HG03520 (cell line): ENCODE measurements at regions not wholly inside any gene's neighbourhood (a gene's known extent, or its start where the extent isn't known, plus 50 kb on each side); places are given as distances from the start of the nearest gene placed in this dataset.

Experiments
- ATAC-seq: cut with Tn5 transposase; IDR thresholded peaks from one replicate; pipeline ENCODE4 v1.9.1; 2021; ENCODE audit warnings: mild to moderate bottlenecking, moderate library complexity; ENCODE audit not compliant: unreplicated experiment

DNA sequence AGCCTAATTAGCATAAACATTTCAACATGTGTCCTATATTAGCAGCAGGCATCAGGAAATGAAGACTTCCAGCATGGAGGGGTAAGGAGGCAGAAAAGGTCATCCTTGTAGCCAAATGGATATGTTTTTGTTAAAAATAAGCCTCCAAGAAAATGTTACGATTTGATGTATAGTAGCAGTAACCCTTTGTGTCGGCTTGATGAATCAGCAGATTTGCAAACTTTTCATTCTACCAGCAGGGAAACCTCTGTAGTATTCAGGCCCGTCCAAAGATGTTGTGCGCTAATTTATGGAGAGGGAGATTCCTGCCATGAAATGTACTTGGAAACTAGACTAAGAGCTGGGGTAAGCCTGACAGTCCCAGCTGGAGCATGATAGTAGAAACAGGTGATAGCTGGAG is 780.8 kb upstream of the KLHL29 start:
- ATAC-seq: no peak

DNA sequence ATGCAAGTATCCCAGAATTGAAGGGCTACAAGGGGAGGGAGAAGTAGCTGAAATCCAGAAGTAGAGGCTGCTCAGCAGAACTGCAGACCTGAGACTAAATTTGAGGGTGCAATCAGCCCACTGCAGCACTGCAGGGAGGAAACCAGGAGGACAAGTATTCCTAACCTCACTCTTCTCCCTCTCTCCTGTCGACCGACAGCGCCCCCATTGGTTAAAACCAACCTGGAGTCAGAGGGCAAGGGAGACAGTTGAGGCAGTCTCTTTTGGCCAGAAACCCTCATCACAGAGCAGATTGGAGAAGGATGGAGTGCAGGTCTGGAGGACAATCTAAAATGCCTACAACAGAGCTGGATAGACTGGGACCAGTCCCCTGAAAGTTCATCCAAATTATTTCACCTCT is 768.9 kb upstream of the KLHL29 start:
- no peak for ATAC-seq

DNA sequence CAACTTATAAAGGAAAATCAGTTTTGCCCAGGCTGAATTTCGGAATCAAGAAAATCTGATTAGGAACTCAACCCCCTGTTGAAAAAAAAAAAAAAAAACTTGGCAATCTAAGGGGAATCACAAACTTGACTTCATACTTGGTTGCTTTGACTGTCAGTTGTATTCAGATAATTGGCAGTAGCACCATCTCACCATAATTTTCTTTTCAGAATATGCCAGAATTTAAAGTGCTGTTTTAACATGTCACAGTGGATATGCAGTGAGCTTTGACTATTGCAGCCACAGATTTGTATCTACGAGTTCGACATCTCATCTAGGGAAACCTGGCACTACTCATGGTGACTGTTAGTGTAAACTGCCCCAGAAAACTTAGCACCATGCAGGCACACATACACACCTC is 761.4 kb upstream of the KLHL29 start:
- no peak for ATAC-seq

DNA sequence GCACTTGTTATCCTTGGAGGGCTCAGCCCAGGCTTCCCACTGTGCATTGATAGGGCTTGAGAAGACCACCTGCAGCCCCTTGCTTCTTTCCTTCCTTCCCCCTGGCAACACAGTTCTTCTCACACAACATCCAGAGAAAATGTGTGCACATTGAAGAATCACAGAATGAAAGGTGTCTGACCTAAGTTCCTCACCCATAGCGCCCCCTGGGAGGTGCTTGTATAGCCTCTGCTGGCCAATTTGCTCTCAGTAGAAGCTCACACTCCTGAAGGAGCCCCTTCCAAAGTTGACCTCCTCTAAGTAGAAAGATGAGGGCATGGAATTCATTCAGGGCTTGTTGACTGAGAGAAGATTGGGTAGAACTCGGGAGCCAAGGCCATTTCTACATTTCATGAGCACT is 758.4 kb upstream of the KLHL29 start:
- no peak for ATAC-seq

DNA sequence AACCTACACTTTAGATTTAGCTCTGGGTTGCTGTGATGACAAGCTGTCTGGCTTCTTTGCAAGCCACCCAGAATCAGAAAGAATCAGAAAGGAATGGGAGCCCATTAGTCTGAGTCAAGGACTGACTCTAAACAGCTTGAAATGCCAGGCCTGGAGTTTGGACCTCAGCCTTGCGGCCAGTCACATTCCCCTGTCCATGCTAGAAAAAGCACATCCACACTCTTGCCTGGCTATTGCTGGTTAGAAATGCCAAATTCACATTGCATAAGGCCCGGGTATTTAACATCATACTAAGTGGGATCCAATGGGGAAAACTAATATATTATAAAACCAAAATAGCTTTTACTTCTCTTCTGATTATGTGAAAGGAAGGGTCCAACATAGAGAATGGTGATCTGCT is 756.8 kb upstream of the KLHL29 start:
- ATAC-seq: no peak

DNA sequence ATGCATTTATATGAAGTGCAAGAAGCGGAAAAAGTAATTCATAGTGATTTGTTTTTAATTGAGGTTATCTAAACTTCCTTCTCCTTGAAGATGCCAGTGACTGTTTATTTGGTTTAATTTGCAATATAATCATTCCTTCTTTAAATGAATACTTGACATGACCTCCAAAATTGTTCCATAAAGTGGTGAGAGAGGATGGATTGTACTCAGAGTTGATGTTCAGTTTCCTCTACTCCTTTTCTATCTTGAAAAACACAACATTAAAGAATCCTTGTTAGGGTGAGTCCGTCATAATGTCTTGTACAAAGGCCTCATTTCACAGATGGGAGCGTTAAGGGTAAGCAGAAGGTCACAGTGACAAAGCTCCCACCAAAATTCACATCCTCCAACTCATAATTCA is 756.1 kb upstream of the KLHL29 start:
- ATAC-seq: no peak

DNA sequence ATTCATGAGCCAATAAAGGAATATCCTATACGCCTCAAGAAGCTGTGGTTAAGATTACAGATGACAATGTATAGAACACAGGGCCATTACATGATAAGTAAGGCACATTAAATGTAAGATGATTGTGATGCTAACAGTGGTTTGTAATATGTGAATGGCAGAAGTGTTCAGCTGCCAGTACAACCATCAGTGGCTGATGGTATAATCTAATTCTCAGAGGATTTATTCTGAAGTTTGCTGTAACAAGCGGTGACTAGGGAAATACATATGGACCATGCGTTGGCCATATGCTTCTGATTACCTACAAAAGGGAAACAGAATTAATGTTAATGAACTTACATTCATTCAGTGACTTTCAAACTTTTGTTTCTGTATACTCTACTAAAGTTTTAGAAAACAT is 750.8 kb upstream of the KLHL29 start:
- no peak for ATAC-seq

DNA sequence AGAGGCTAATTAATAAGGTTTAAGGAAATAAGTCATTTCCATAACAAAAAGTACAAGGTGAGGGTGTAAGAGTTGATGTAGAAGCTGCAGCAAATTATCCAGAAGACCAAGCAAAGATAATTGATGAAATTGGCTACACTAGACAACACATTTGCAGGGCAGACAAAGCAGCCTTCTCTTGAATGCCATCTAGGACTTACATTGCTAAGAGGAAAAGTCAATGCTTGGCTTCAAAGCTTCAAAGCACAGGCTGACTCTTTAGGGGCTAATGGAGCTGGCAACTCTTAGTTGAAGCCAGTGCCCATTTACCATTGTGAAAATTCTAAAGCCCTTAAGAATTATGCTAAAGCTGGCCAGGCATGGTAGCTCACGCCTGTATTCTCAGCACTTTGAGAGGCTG is 728.6 kb upstream of the KLHL29 start:
- no peak for ATAC-seq

DNA sequence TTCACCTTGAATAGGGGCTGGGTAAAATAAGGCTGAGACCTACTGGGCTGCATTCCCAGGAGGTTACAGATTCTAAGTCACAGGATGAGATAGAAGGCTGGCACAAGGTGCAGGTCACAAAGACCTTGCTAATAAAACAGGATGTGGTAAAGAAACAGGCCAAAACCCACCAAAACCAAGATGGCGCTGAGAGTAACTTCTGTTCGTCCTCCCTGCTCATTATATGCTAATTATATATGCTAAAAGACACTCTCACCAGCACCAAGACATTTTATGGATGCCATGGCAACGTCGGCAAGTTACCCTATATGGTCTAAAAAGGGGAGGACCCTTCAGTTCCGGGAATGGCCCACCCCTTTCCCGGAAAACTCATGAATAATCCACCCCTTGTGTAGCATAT is 711.5 kb upstream of the KLHL29 start:
- no peak for ATAC-seq

DNA sequence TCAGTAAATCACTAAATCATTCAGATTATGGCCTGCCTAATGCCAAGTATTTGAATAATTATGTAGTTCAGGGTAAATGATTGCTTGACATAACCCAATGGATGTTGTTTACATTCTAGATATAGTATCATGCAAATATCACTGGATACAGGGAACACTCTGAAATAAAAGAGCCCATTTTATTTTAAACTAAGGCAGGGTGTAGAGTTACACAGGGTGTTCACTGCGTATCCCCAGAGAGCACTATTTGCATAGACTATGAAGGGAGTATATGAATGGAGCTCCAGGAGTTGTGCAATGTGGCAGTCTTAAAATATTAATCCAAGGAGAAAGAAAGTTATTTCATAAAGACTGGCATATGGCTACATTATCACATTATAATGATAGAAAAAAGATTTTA is 701.1 kb upstream of the KLHL29 start:
- no peak for ATAC-seq

DNA sequence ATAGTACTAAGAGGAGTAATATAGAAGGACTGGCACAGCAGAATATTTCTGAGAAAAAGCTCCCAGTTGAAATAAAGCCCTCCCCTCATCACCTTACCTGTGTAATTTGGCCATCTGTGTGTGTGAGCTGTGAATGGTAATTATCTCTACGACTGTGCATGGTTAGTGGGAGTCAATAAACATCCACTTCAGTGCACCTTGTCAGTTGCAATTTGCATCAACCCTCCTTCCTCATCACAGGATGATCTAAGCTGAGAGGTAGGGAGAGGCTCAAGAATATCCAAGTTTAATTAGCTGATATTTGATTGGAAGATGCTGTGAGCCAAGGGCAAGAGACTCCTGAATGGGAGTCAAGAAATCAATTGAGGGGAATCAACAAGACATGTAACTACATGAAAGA is 694.9 kb upstream of the KLHL29 start:
- ATAC-seq: no peak

DNA sequence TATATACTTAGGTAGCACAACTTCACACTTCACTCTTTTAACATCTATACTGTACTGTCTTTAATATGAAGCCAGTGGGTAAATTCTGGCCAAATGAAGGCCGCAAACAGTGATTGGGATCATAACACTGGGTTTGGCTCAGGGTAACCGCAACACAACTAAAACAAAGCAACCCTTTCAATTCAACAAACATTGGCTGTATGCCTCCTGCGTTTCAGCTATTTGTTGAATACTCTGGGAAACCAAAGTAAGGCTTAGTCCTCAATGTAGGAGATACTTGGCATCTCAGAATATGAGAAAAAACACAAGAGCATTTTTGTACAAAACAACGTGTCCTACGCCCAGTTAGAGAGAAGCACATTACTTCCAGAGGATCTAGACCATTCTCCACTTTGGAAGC is 693.3 kb upstream of the KLHL29 start:
- no peak for ATAC-seq

DNA sequence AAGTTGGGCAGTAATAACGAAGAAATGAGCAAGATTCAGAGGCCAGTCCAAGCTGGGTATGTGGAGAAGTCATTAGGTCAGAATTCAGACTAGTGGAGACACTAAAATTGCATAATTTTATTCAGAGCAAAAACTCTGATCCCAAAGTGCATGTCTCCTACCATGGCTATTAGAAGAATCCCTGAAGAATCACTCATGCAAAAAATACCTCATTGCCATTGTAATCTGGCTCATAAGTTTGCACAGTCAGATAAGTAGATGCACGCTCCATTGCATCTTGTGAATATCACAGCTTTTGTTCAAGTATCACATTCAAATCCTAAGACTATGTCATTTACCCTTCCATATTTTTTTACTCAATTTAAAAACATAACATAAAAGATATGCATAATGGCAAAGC is 692.2 kb upstream of the KLHL29 start:
- no peak for ATAC-seq

DNA sequence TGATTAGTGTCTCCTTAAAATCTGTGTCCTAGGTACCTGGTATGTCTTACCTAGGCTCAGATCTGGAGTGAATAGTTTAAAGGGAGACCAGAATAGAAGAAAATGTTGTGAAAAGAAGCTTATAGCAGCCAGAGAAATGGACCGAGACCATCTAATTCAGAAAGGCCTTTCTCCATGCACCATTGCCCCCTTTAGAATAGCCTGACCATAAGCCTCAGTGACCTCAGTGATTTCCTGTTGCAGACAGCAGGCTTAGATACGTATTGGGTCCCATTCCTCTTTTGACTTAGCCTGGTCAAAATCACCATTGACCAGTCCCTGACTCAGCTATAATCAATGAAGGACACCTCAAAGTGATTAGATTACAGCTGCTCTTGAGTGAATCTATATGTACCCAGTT is 690.7 kb upstream of the KLHL29 start:
- ATAC-seq: no peak

DNA sequence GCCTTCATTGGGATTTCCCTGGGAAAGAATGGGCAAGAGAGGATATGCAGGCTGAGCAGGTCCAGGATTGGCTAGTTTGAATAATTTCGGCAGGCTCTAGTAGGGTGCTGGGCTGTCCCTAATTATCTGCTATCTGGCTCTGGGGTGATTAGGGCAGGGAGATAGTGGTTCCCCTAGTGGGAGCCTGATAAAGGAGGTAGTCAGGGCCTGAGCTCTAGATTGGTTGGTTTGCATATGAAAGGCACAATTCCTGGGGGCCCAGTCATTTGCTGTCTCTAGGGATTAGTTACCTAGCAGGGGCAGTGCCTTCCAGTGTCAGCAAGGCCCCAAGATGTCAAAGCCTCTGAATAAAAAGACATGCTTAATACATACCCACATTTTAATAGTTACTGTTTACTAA is 690.1 kb upstream of the KLHL29 start:
- no peak for ATAC-seq

DNA sequence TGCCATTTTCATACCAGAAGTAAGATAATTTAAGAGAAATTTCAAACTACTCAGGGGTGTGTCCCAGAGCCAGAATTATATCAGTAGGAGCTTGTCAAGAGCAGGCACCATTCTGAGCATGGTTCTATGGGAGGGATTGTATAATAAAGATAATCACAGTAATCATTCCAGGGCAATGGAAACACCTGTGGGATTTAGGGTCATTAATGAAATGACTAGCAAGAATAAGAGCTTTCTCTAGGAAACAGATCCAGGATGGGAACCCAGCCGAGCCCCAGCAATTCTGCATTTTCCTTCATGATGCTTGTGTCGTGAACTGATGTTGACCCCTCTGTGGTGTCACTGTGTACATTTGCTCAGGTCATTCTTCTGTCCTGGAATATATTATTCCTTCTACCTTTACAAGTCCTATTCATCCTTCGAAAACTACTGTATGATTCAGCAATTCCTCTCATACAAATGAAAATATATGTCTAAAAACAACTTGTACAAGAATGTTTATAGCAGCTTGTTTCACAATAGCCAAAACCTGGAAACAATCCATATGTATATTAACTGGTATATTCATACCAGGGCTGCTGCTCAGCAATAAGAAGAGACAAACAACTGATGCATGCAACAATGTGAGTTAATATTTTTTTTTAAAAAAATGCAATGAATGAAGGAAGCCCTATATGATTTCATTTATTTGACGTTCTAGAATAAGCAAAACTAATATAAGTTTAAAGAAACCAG is 687.8 kb upstream of the KLHL29 start:
- ATAC-seq: no peak

DNA sequence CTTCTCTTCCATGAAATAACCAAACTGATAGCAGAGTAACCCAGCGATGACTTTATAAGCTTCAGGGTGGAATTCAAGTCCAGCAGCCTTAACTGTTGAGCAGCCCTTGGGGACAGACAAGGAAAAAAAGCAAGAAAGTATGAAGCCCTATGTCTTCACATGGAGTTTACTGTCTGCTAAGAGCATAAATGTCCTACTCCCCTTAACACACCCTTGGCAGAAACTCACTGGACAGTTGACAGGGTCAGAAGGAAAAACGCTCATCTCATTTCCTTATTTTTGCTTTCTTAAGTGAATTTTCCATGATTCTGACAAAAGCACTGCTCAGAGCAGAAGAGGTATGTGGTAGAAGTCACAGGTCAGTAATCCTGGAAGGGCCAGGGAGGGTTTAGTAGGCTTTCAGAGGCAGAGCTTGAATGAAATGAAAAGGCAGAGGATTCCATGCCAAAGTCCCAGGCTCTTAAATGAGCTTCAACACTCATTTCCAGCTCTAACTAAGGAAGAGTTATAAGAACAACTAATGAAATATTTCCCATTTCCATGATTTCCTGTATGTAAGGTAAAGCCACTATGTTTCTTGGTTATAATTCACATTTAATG is 683.3 kb upstream of the KLHL29 start:
- no peak for ATAC-seq

DNA sequence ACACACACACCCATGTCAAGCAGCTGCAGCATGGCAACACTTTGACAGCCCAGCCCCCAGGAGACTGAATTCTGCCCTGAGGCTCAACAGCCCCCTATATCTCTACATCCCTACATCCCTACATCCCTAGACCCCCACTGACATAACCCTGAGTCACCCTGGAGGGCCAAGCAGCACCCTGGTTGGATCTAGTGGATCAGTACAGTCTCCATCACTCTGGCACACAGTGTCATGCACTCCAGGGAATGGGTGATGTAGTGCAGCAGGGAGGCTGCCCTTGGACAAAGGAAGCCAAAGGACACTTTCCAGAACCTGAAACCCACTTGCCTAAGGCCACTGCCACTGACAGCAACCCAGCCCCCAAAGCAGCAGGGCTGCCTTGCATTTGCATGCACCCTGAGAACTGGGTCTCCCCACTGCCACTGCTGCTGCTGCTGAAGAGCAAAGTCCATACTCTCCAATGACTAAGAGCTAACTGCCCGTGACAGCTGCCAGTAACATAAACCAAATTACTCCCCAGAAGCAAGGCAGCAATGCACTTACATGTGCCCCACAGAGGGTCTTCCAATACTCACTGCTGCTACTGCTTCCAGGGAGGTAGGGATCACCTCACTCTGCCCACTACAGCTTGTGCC is 681.6 kb upstream of the KLHL29 start:
- no peak for ATAC-seq

DNA sequence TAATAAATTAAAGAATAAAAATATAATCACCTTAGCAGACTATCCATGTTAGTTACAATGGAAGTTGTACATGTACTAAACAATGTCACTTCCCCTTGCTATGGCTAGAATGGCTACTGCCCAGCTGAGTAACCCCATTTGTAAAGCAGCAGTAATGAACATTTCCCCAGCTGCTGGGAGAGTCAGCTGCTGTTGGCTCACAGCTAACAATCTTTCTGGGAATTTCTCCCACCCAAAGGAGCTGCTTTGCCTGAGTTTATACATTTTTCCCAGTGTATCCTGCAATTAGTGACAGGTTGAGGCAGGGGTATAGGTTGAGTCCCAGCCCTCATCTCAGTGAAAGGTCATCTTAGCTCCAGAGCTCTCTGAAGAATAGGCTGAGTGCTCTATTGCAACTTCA is 665.6 kb upstream of the KLHL29 start:
- no peak for ATAC-seq

DNA sequence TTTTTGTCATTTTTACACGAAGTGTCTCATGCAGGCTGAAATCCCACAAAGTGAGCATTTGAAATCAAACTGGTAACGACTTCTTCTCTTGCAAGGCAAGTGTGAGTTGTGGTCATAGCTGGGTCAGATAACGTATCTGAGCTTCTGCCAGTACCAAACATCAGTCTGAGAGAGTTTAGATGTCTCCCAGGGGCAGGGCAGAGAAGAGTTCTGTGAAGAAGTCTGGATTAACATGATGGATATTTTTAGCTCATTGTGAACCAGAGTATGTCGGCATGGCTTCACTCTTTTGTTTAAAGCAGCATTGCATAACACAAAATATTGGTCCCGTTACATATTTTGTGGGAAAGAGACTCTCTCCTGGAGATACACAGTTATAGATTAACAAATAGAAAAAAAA is 655.5 kb upstream of the KLHL29 start:
- no peak for ATAC-seq

DNA sequence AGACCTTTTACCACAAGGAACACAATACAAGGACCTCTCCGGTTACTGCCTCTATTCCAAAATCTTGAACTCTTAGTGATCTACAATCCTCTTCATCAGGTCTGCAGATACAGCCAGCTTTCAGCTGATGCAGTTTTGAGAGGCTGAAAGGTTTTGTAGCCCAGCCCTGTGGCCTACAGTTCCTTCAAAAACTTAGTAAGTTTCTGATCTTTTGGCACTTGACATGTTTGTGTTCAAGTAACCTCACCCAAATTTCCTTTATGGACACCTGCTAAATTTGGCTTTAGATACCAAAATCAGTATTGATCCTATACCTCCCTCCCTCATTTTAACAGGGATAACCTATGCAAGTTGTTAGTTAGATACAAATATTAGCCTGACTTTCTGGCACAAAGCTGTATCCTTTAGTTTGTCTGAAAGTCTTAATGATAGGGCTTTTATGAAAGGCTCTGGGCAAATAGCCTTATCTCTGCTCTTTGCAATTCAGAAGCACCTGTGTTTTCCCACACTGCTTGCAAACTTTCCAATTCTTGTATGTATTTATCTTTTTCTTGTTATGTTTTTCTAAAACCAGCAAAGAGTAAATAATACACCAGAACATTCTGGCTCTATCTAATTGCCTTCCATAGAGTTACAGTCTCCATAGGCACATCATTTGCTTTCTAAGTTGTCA is 650.5 kb upstream of the KLHL29 start:
- ATAC-seq: no peak

DNA sequence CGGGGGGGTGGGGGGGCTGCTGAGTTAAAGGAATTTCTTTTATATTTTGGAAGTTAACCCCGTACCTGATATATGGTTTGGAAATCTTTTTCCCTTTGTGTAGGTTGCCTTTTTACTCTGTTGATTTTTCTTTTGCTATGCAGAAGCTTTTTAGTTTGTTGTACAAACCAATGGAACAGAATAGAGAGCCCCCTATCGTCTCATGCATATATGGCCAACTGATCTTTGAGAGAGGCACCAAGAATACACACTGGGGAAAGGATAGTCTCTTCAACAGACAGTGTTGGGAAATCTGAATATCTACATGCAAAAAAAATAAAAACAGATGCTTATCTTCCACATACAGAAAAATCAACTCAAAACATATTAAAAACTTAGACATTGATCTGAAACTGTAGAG is 647.8 kb upstream of the KLHL29 start:
- ATAC-seq: no peak
